ENCODE measurements at regions not wholly inside any gene's neighbourhood (a gene's known extent, or its start where the extent isn't known, plus 50 kb on each side); places are given as distances from the start of the nearest gene placed in this dataset.

DNA sequence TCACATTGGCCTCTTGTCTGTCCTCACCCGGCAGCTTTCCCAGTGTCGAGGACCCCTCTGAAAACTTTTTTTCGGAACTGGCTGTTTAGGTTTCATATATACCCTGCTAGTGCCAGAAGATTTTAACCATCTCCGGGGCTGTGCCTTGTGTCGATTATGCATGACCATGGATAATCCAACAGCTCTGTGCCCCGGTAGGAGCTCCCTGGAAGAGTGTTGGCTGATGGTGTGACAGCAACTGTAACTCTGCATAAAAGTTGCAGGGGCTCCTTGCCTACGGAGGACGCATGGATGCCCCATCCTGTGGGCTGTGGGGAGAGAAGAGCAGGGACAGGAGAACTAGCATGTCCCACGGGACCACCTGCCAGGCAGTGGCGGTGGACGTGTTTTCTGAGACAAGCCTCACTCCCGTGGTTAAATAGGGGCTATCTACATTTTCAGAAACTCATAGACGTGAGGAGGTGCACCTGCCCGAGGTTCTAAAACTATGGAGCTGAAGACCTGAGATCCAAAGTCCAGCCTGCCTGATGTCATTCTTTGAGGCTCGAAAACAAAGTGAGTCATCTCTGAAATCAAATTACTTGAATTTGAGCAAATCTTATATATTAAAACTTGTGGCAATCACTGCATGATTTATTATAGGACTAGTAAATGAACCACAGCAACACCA, 437.2 kb upstream of the HS6ST1 start:
- no peaks in the 10 kb centered on the region for H3K36me3 ChIP-seq
- TF ChIP-seq, protein P1, sequence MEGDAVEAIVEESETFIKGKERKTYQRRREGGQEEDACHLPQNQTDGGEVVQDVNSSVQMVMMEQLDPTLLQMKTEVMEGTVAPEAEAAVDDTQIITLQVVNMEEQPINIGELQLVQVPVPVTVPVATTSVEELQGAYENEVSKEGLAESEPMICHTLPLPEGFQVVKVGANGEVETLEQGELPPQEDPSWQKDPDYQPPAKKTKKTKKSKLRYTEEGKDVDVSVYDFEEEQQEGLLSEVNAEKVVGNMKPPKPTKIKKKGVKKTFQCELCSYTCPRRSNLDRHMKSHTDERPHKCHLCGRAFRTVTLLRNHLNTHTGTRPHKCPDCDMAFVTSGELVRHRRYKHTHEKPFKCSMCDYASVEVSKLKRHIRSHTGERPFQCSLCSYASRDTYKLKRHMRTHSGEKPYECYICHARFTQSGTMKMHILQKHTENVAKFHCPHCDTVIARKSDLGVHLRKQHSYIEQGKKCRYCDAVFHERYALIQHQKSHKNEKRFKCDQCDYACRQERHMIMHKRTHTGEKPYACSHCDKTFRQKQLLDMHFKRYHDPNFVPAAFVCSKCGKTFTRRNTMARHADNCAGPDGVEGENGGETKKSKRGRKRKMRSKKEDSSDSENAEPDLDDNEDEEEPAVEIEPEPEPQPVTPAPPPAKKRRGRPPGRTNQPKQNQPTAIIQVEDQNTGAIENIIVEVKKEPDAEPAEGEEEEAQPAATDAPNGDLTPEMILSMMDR (IDR thresholded peaks at IDR 0.05; ENCODE audit: borderline replicate concordance) = no peak
- peaks cover 49% of the 10 kb centered on the region for H3K4me1 ChIP-seq
- no peak overlapping the region for H3K4me3 ChIP-seq
- H3K27me3 ChIP-seq (ENCODE audit: low read depth) = no peaks in the 10 kb centered on the region
- no peak overlapping the region for H3K27ac ChIP-seq (replicated peaks)
- no peaks in the 10 kb centered on the region for H3K9me3 ChIP-seq (replicated peaks)
- intact Hi-C loops (cut with micrococcal nuclease) = no loop called here
- DNase-seq = no peak

DNA sequence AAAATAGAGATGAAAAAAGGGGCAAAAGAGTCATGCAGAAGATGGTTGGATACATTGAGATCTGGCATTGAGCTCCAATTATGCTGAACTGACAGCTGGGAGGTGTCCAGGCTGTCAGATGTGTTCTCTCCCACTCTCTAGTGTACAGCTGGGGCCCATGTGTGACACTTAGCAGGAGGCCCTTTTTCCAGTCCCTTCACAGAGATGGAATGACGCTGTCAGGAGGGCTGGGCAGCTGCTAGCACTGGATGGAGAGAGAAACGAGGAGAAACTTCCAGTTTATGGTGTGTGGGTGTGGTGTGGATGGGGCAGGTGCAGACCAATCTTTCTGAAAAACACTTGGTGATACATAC, 437.7 kb upstream of the HS6ST1 start:
- intact Hi-C loops (cut with micrococcal nuclease) = no loop called here
- Histone ChIP-seq H3K27me3 (ENCODE audit: low read depth) (no peaks in the 10 kb centered on the region), H3K4me1 (peaks cover 49% of the 10 kb centered on the region), H3K4me3 (no peak overlapping the region), H3K27ac (replicated peaks) (no peak overlapping the region), H3K9me3 (replicated peaks) (peaks cover 3% of the 10 kb centered on the region), H3K36me3 (no peaks in the 10 kb centered on the region)
- DNase-seq = no peak
- TF ChIP-seq, protein P1 (IDR thresholded peaks at IDR 0.05; ENCODE audit: borderline replicate concordance) = no peak

DNA sequence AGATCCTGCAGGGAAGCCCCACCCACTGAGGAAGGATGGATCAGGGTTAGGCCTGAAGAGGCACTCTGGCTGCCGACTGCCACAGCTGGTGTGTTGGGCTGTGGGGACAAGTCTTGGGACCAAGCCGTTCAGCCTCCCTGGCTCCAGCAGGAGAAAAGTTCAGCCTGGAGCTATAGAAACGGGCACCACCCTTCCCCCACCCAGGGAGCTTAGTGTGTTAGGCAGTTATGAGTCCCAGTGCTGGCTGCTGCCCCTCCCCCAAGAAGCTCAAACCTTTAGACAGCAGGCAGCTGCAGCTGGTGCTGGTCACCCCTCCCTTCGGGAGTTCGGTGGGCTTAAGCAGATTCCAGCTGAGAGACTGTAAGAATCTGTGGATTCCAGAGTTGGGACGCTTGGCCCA, 447.1 kb upstream of the HS6ST1 start:
- H3K27ac ChIP-seq (replicated peaks) = no peak overlapping the region
- peaks cover 36% of the 10 kb centered on the region for H3K9me3 ChIP-seq (replicated peaks)
- intact Hi-C loops (cut with micrococcal nuclease) = no loop called here
- H3K36me3 ChIP-seq = no peaks in the 10 kb centered on the region
- H3K4me3 ChIP-seq = no peak overlapping the region
- TF ChIP-seq, protein P1 (IDR thresholded peaks at IDR 0.05; ENCODE audit: borderline replicate concordance) = no peak
- H3K27me3 ChIP-seq (ENCODE audit: low read depth) = no peaks in the 10 kb centered on the region
- no peak for DNase-seq
- H3K4me1 ChIP-seq = peaks cover 8% of the 10 kb centered on the region

DNA sequence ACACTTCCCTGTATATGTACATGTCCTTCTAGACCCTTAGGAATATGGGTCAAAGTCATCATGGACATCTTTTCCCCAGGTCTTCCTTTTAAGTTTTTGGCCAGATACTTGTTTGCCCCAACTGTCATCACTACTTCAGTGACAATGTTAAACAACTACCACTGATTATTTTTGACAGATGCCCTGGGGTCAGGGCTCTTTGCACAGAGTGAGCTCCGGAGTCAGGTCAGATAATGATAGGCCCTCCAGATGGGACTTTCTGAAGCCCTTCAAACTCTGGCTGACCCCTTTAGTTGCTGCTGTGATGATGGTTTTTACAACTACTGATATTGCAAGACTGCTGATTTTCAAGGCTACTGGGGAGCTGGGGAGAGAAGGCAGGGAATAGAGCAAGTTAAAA, 449.4 kb upstream of the HS6ST1 start:
- H3K27me3 ChIP-seq (ENCODE audit: low read depth) = no peaks in the 10 kb centered on the region
- TF ChIP-seq, protein P1 (IDR thresholded peaks at IDR 0.05; ENCODE audit: borderline replicate concordance) = no peak
- H3K36me3 ChIP-seq = no peaks in the 10 kb centered on the region
- no peak overlapping the region for H3K4me3 ChIP-seq
- DNase-seq = no peak
- H3K27ac ChIP-seq (replicated peaks) = no peak overlapping the region
- peaks cover 11% of the 10 kb centered on the region for H3K4me1 ChIP-seq
- intact Hi-C loops (cut with micrococcal nuclease) = no loop called here
- H3K9me3 ChIP-seq (replicated peaks) = peaks cover 16% of the 10 kb centered on the region

DNA sequence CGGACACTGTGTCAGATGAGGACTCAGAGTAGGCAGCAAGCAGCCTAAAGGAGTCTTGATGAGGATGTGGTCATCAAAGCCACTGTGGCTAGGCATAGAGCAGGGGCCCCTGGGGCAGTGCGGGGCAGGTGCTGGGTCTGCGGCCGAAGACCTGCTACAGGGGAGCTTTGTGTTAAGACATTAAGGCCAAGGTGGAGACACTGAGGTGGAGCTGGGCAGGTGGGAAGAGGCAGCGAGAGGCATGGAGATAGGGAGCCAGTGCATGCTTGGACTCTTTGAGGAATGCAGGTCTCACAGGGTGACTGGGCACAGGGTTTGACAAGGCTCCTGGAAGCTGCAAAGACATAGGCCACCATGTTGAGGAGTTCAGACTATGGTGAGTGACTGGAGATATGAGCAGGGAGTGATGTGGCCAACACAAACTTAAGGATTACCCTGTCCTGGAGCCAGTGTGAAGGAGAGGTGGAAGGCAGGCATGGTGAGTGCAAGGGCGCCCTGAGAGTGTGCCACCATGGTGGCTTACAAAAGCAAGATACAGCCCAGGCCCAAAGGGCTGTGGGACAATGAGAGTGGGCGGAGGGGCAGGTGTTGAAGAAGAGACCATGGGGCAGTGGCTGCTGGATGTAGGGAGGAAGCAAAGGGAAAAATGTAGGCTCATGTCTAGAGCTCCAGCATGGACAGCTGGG, 450.9 kb upstream of the HS6ST1 start:
- no peak for DNase-seq
- peaks cover under 1% of the 10 kb centered on the region for H3K9me3 ChIP-seq (replicated peaks)
- no peaks in the 10 kb centered on the region for H3K27me3 ChIP-seq (ENCODE audit: low read depth)
- intact Hi-C loops (cut with micrococcal nuclease) = no loop called here
- peaks cover 22% of the 10 kb centered on the region for H3K4me1 ChIP-seq
- H3K27ac ChIP-seq (replicated peaks) = no peak overlapping the region
- no peak overlapping the region for H3K4me3 ChIP-seq
- TF ChIP-seq, protein P1 (IDR thresholded peaks at IDR 0.05; ENCODE audit: borderline replicate concordance) = no peak
- no peaks in the 10 kb centered on the region for H3K36me3 ChIP-seq

Measured in left ventricle myocardium inferior (tissue), 1 donor.